HepG2 (cell line): ENCODE measurements at regions not wholly inside any gene's neighbourhood (a gene's known extent, or its start where the extent isn't known, plus 50 kb on each side); places are given as distances from the start of the nearest gene placed in this dataset.

Experiments used
- ATAC-seq: fragments of 200-7000 bp; cut with Tn5 transposase; 3 replicates; pipeline ENCODE4 v1.9.1; 2020; ENCODE audit warnings: mild to moderate bottlenecking, moderate library complexity
- BruUV-seq: library from RNA; stranded (reverse); fragments of 400-500 nt; replicated peaks from 2 replicates; lab custom pipeline; 2021; lab: Mats Ljungman, UMichigan
- CTCF ChIA-PET: fragments of 300-600 bp; formaldehyde crosslinking; extraction: SDS; loops from one replicate; lab custom pipeline; 2021; ENCODE audit warnings: low total read pairs, inconsistent platforms, low intra/inter-chr PET ratio; lab: Yijun Ruan, JAX
- POLR2A ChIA-PET: fragments of 350-600 bp; sonication (Branson Sonifier 250); formaldehyde crosslinking; loops from one replicate; lab custom pipeline; 2020; ENCODE audit warnings: antibody characterized with exemption, inconsistent platforms; lab: Yijun Ruan, JAX
- DNase-seq: peaks from one replicate; pipeline ENCODE4 v3.0.0-alpha.2; 2015; ENCODE audit warnings: low spot score
- FAIRE-seq: peaks from 3 replicates; lab custom pipeline; 2011; peaks lifted over from hg19 to GRCh38; lab: Jason Lieb, UNC
- H2AFZ ChIP-seq: one replicate; pipeline ENCODE4 v1.6.1; 2011; ENCODE audit warnings: low read length, inconsistent platforms
- H3K27ac ChIP-seq: fragments of 300-600 bp; 3 replicates; pipeline ENCODE4 v1.8.0; 2011; ENCODE audit warnings: mixed run types, mild to moderate bottlenecking, mixed read lengths, low read length, inconsistent platforms; ENCODE audit not compliant: insufficient read depth; ENCODE audit errors: extremely low read length
- H3K27me3 ChIP-seq, 2 experiments: fragments of 200-600 bp in 1 of 2; 2 replicates in 1 of 2; 3 replicates in 1 of 2; pipeline versions ENCODE4 v1.6.0 to v1.8.0; 2011; ENCODE audit warnings: low read length in 2 of 2, mild to moderate bottlenecking in 2 of 2, moderate library complexity in 2 of 2, inconsistent platforms in 1 of 2; ENCODE audit not compliant: insufficient read depth in 2 of 2, control insufficient read depth in 1 of 2
- H3K36me3 ChIP-seq, 2 experiments: fragments of 200-600 bp in 1 of 2; replicated peaks in 1 of 2; 2 replicates in 1 of 2; 3 replicates in 1 of 2; pipeline versions ENCODE4 v1.5.1 to v1.8.0; 2011; ENCODE audit warnings: low read length in 2 of 2, inconsistent platforms in 1 of 2; ENCODE audit not compliant: insufficient read depth in 2 of 2, control insufficient read depth in 1 of 2
- H3K4me1 ChIP-seq: 2 replicates; pipeline ENCODE4 v1.5.1; 2012; ENCODE audit warnings: low read length, inconsistent platforms; ENCODE audit not compliant: insufficient read depth
- H3K4me2 ChIP-seq: 2 replicates; pipeline ENCODE4 v1.6.0; 2011; ENCODE audit warnings: low read depth, low read length, inconsistent platforms
- H3K4me3 ChIP-seq, 3 experiments: fragments of 200-600 bp in 1 of 3; sonication (generic), shearing (Covaris generic) in 1 of 3; replicated peaks in 1 of 3; 2 replicates each; pipeline ENCODE4 v1.5.1; 2011 to 2016; ENCODE audit warnings: low read length in 3 of 3, inconsistent platforms in 2 of 3, low read depth in 2 of 3, mild to moderate bottlenecking in 2 of 3, control low read depth in 1 of 3, mixed read lengths in 1 of 3; ENCODE audit not compliant: insufficient read depth in 1 of 3
- H3K79me2 ChIP-seq: one replicate; pipeline ENCODE4 v1.6.1; 2011; ENCODE audit warnings: low read length, inconsistent platforms; ENCODE audit not compliant: insufficient read depth
- H3K9ac ChIP-seq: 2 replicates; pipeline ENCODE4 v1.6.0; 2011; ENCODE audit warnings: mild to moderate bottlenecking, low read depth, low read length, inconsistent platforms; ENCODE audit not compliant: insufficient read depth
- H3K9me3 ChIP-seq: 2 replicates; pipeline ENCODE4 v1.5.1; 2012; ENCODE audit warnings: mild to moderate bottlenecking, low read length
- H4K20me1 ChIP-seq: 2 replicates; pipeline ENCODE4 v1.6.0; 2011; ENCODE audit warnings: inconsistent platforms, mild to moderate bottlenecking, low read length, moderate library complexity; ENCODE audit not compliant: insufficient read depth
- AHR ChIP-seq: IDR thresholded peaks from 2 replicates; pipeline ENCODE4 v1.6.1; 2018; ENCODE audit warnings: missing genetic modification reagents, missing compliant biosample characterization
- ASH2L ChIP-seq: fragments of 300-600, 200-600 bp; sonication (generic); IDR thresholded peaks from 2 replicates; pipeline ENCODE4 v1.7.0; 2017; ENCODE audit warnings: low read depth, mild to moderate bottlenecking, moderate library complexity, mixed read lengths, low read length; ENCODE audit not compliant: insufficient read length
- HDAC1 ChIP-seq: sonication (generic); formaldehyde crosslinking; IDR thresholded peaks from 2 replicates; pipeline ENCODE4 v1.5.1; 2020; ENCODE audit warnings: mild to moderate bottlenecking, missing genetic modification reagents
- HDAC2 ChIP-seq: sonication (generic); formaldehyde crosslinking; IDR thresholded peaks from 2 replicates; pipeline ENCODE4 v1.4.0; 2020; ENCODE audit warnings: missing genetic modification reagents
- ISL2 ChIP-seq: sonication (generic); formaldehyde crosslinking; IDR thresholded peaks from 2 replicates; pipeline ENCODE4 v1.5.0; 2020; ENCODE audit warnings: missing genetic modification reagents
- NCOA5 ChIP-seq: sonication (generic); formaldehyde crosslinking; IDR thresholded peaks from 2 replicates; pipeline ENCODE4 v1.4.0; 2020; ENCODE audit warnings: missing genetic modification reagents
- REXO4 ChIP-seq: sonication (generic); formaldehyde crosslinking; IDR thresholded peaks from 2 replicates; pipeline ENCODE4 v1.8.0; 2022; ENCODE audit warnings: missing genetic modification reagents, mild to moderate bottlenecking, borderline replicate concordance
- TBL1XR1 ChIP-seq: fragments of 150-350 bp; IDR thresholded peaks from 2 replicates; pipeline ENCODE4 v1.6.1; 2014; ENCODE audit warnings: borderline replicate concordance, low read length; ENCODE audit not compliant: partially characterized antibody
- TSC22D2 ChIP-seq: sonication (generic); formaldehyde crosslinking; IDR thresholded peaks from 2 replicates; pipeline ENCODE4 v1.5.1; 2020; ENCODE audit warnings: missing genetic modification reagents, mild to moderate bottlenecking, borderline replicate concordance
- ZNF441 ChIP-seq: sonication (generic); formaldehyde crosslinking; IDR thresholded peaks from 2 replicates; pipeline ENCODE4 v1.7.0; 2021; ENCODE audit warnings: missing genetic modification reagents, borderline replicate concordance
- ZNF841 ChIP-seq: sonication (generic); formaldehyde crosslinking; IDR thresholded peaks from 2 replicates; pipeline ENCODE4 v1.8.1; 2023; ENCODE audit warnings: missing genetic modification reagents, borderline replicate concordance
- ZSCAN25 ChIP-seq: sonication (generic); formaldehyde crosslinking; IDR thresholded peaks from 2 replicates; pipeline ENCODE4 v1.8.0; 2022; ENCODE audit warnings: mild to moderate bottlenecking, missing genetic modification reagents
- WGBS: methylation state at CpG from one replicate; pipeline ENCODE4 v1.1.6; 2017; ENCODE audit warnings: low lambda C conversion rate; 5-methylcytosine and 5-hydroxymethylcytosine counted together
- in situ Hi-C: cut with HindIII; loops from 2 replicates; pipeline ENCODE4 v1.10.0; 2017; ENCODE audit warnings: low pct_unique_long_range_greater_than_20kb; ENCODE audit not compliant: extremely low pct_ligation_motif_present
- intact Hi-C: fragments of 100-400 bp; cut with micrococcal nuclease; formaldehyde crosslinking; loops from one replicate; pipeline ENCODE4 v1.10.0; 2022; ENCODE audit not compliant: unreplicated experiment
- TF ChIP-seq, protein P1 (sequence below): sonication (generic); formaldehyde crosslinking; IDR thresholded peaks from 2 replicates; pipeline ENCODE4 v1.8.1; 2023; ENCODE audit warnings: mild to moderate bottlenecking, moderate library complexity, missing genetic modification reagents
- TF ChIP-seq, protein P2 (sequence below): sonication (generic); formaldehyde crosslinking; IDR thresholded peaks from 2 replicates; pipeline ENCODE4 v1.5.0; 2020; ENCODE audit warnings: missing genetic modification reagents, mild to moderate bottlenecking, borderline replicate concordance
- TF ChIP-seq, protein P3 (sequence below): sonication (generic); formaldehyde crosslinking; IDR thresholded peaks from 2 replicates; pipeline ENCODE4 v1.9.0; 2022; ENCODE audit warnings: low read depth, missing genetic modification reagents

DNA sequence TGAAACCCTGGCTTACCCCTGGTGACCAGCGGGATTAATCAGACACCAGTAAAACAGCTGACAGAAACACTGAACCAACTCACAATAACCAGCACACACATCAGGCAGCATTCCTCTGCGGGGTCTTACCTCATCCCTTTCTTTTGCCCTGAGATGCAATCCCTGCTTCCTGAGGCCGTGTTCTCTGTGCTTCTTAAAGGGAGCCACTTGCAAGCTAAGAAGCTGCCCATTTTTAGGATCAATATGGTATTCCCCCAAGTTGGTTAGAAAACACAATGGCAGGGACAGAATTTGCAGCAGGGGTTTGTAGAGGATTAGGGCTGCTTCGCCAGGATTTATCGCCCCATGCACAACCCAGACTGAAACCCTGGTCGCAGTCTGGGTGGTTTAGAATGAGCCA, 74.7 kb upstream of the OLIG2 start:
- ATAC-seq = no peak
- H3K4me3 ChIP-seq = no peak overlapping the region
- no peak for DNase-seq
- in situ Hi-C loops = no loop called here
- no peak overlapping the region for H3K4me2 ChIP-seq
- FAIRE-seq = no peak
- intact Hi-C loops = no loop called here
- H3K79me2 ChIP-seq = no peaks in the 10 kb centered on the region
- H2AFZ ChIP-seq = no peak overlapping the region
- H3K9ac ChIP-seq = no peak overlapping the region
- ChIA-PET POLR2A (no interaction called here), CTCF (no interaction called here)
- no peak overlapping the region for H3K27ac ChIP-seq
- H4K20me1 ChIP-seq = no peaks in the 10 kb centered on the region
- no peaks in the 10 kb centered on the region for H3K36me3 ChIP-seq
- peaks cover 4 to 49% of the 10 kb centered on the region in 2 experiments; a peak in 3 of 5 replicates for H3K27me3 ChIP-seq
- H3K4me1 ChIP-seq = no peaks in the 10 kb centered on the region
- 26% methylated on average over 6 of the region's 6 CpGs for WGBS
- H3K9me3 ChIP-seq = no peaks in the 10 kb centered on the region
- no TSS peak for BruUV-seq
- TF ChIP-seq NCOA5 (CRISPR knock-in tag) = no peak
- no peak for TF ChIP-seq REXO4 (CRISPR knock-in tag)
- TF ChIP-seq, protein P1, sequence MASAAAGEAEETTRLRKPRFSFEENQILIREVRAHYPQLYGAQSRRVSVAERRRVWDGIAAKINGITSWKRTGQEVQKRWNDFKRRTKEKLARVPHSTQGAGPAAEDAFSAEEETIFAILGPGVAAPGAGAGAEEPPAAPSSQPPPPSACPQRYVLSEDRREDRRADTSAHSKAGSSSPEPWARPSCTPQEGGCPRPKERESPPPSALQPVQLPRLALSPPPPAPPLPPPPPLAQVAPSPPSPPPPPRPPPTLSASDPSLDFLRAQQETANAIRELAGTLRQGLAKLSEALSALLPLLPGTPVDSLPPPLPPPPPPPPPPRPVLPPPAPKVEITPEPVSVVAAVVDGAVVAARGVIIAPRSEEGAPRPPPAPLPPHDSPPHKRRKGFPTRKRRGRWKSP (CRISPR knock-in tag) = no peak
- TF ChIP-seq, protein P2, sequence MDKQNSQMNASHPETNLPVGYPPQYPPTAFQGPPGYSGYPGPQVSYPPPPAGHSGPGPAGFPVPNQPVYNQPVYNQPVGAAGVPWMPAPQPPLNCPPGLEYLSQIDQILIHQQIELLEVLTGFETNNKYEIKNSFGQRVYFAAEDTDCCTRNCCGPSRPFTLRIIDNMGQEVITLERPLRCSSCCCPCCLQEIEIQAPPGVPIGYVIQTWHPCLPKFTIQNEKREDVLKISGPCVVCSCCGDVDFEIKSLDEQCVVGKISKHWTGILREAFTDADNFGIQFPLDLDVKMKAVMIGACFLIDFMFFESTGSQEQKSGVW (CRISPR knock-in tag) = no peak

DNA sequence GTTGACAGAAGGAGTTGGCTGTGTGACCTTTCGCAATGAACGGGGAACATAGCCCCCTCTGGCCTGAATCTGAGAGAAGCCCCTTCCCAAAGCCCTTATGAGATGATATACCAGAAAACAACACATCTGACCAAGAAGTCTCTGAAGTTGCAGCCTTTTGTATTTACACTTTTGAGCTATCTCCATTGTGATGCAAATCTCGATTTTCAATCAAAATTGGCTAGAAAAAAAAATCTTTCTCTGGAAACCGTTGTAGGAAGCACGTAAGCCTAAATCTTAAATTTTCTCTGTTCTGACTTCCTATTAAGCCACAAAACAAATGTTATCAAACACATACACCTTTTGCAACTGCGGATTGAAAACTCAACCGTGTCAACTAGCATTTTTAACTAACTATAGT, 71.4 kb upstream of the OLIG2 start:
- Histone ChIP-seq H3K4me3 (no peak overlapping the region), H3K9me3 (no peaks in the 10 kb centered on the region), H3K27ac (no peak overlapping the region), H3K27me3 (peaks cover 9 to 76% of the 10 kb centered on the region in 2 experiments; a peak in 4 of 5 replicates), H3K9ac (no peak overlapping the region), H3K4me2 (no peak overlapping the region), H2AFZ (no peak overlapping the region), H4K20me1 (no peaks in the 10 kb centered on the region), H3K36me3 (no peaks in the 10 kb centered on the region), H3K79me2 (no peaks in the 10 kb centered on the region), H3K4me1 (no peaks in the 10 kb centered on the region)
- ATAC-seq (no peak), FAIRE-seq (no peak), DNase-seq (no peak)
- 12% methylated on average over 7 of the region's 7 CpGs for WGBS
- ChIA-PET POLR2A (no interaction called here), CTCF (no interaction called here)
- in situ Hi-C loops = no loop called here
- TF ChIP-seq AHR = no peak
- TF ChIP-seq HDAC2 (CRISPR knock-in tag) = no peak
- no peak for TF ChIP-seq HDAC1 (CRISPR knock-in tag)
- TF ChIP-seq, protein P3, sequence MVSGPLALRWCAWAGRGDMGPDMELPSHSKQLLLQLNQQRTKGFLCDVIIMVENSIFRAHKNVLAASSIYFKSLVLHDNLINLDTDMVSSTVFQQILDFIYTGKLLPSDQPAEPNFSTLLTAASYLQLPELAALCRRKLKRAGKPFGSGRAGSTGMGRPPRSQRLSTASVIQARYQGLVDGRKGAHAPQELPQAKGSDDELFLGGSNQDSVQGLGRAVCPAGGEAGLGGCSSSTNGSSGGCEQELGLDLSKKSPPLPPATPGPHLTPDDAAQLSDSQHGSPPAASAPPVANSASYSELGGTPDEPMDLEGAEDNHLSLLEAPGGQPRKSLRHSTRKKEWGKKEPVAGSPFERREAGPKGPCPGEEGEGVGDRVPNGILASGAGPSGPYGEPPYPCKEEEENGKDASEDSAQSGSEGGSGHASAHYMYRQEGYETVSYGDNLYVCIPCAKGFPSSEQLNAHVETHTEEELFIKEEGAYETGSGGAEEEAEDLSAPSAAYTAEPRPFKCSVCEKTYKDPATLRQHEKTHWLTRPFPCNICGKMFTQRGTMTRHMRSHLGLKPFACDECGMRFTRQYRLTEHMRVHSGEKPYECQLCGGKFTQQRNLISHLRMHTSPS (CRISPR knock-in tag) = no peak
- TF ChIP-seq ZNF441 (CRISPR knock-in tag) = no peak
- no peak for TF ChIP-seq ZNF841
- TF ChIP-seq TBL1XR1 = no peak
- TF ChIP-seq ISL2 = no peak
- TF ChIP-seq ZSCAN25 (CRISPR knock-in tag) = no peak
- no peak for TF ChIP-seq TSC22D2 (CRISPR knock-in tag)
- TF ChIP-seq ASH2L = no peak
- intact Hi-C loops = no loop called here
- no TSS peak for BruUV-seq
